ENCODE measurements at regions not wholly inside any gene's neighbourhood (a gene's known extent, or its start where the extent isn't known, plus 50 kb on each side); places are given as distances from the start of the nearest gene placed in this dataset.

- H3K27me3 ChIP-seq (ENCODE audit: control insufficient read depth in 3 of 3, insufficient read depth in 3 of 3, low read length in 3 of 3): peaks cover 6 to 20% (median 15%) of the 10 kb centered on the region in 3 donors
- no peak overlapping the region for H3K4me3 ChIP-seq (ENCODE audit: low read length in 3 of 3)
- H3K36me3 ChIP-seq (ENCODE audit: control insufficient read depth in 3 of 3, insufficient read depth in 3 of 3, low read length in 3 of 3): no peaks in the 10 kb centered on the region
- H3K27ac ChIP-seq (ENCODE audit: low read depth, low read length): no peak overlapping the region
- no peak overlapping the region for H3K9ac ChIP-seq (ENCODE audit: low read depth in 1 of 3, low read length in 3 of 3)
- H3K4me1 ChIP-seq (ENCODE audit: control insufficient read depth in 3 of 3, insufficient read depth in 3 of 3, low read length in 3 of 3): peaks cover 0 to 8% (median 0%) of the 10 kb centered on the region in 3 donors
- H3K9me3 ChIP-seq (ENCODE audit: control insufficient read depth in 3 of 3, low read length in 3 of 3): peaks cover 0 to 5% (median 0%) of the 10 kb centered on the region in 3 donors
These were observed 80.7 kb upstream of the CCDC167 start for GRCh38 chr6:37580176-37580955.

- Histone ChIP-seq H3K36me3 (ENCODE audit: control insufficient read depth in 3 of 3, insufficient read depth in 3 of 3, low read length in 3 of 3) (no peaks in the 10 kb centered on the region), H3K4me1 (ENCODE audit: control insufficient read depth in 3 of 3, insufficient read depth in 3 of 3, low read length in 3 of 3) (peaks cover 0 to 8% (median 0%) of the 10 kb centered on the region in 3 donors), H3K9me3 (ENCODE audit: control insufficient read depth in 3 of 3, low read length in 3 of 3) (peaks cover 0 to 5% (median 0%) of the 10 kb centered on the region in 3 donors), H3K27ac (ENCODE audit: low read depth, low read length) (no peak overlapping the region), H3K4me3 (ENCODE audit: low read length in 3 of 3) (no peak overlapping the region), H3K9ac (ENCODE audit: low read depth in 1 of 3, low read length in 3 of 3) (no peak overlapping the region), H3K27me3 (ENCODE audit: control insufficient read depth in 3 of 3, insufficient read depth in 3 of 3, low read length in 3 of 3) (peaks cover 6 to 12% (median 10%) of the 10 kb centered on the region in 3 donors)
These were observed 79.9 kb upstream of the CCDC167 start for GRCh38 chr6:37579444-37580067.

- Histone ChIP-seq H3K9ac (ENCODE audit: low read depth in 1 of 3, low read length in 3 of 3) (no peak overlapping the region), H3K9me3 (ENCODE audit: control insufficient read depth in 3 of 3, low read length in 3 of 3) (peaks cover 0 to 5% (median 0%) of the 10 kb centered on the region in 3 donors), H3K4me1 (ENCODE audit: control insufficient read depth in 3 of 3, insufficient read depth in 3 of 3, low read length in 3 of 3) (peaks cover 0 to 8% (median 0%) of the 10 kb centered on the region in 3 donors), H3K36me3 (ENCODE audit: control insufficient read depth in 3 of 3, insufficient read depth in 3 of 3, low read length in 3 of 3) (no peaks in the 10 kb centered on the region), H3K4me3 (ENCODE audit: low read length in 3 of 3) (no peak overlapping the region), H3K27ac (ENCODE audit: low read depth, low read length) (no peak overlapping the region), H3K27me3 (ENCODE audit: control insufficient read depth in 3 of 3, insufficient read depth in 3 of 3, low read length in 3 of 3) (peaks cover 2 to 9% (median 4%) of the 10 kb centered on the region in 3 donors)
These were observed 78.4 kb upstream of the CCDC167 start for GRCh38 chr6:37578104-37578503.

- Histone ChIP-seq H3K9ac (ENCODE audit: low read depth in 1 of 3, low read length in 3 of 3) (no peak overlapping the region), H3K36me3 (ENCODE audit: control insufficient read depth in 3 of 3, insufficient read depth in 3 of 3, low read length in 3 of 3) (no peaks in the 10 kb centered on the region), H3K27ac (ENCODE audit: low read depth, low read length) (no peak overlapping the region), H3K4me1 (ENCODE audit: control insufficient read depth in 3 of 3, insufficient read depth in 3 of 3, low read length in 3 of 3) (peaks cover 0 to 8% (median 0%) of the 10 kb centered on the region in 3 donors), H3K9me3 (ENCODE audit: control insufficient read depth in 3 of 3, low read length in 3 of 3) (peaks cover 0 to 5% (median 0%) of the 10 kb centered on the region in 3 donors), H3K27me3 (ENCODE audit: control insufficient read depth in 3 of 3, insufficient read depth in 3 of 3, low read length in 3 of 3) (peaks cover 8 to 10% (median 9%) of the 10 kb centered on the region in 3 donors), H3K4me3 (ENCODE audit: low read length in 3 of 3) (no peak overlapping the region)
These were observed 76.6 kb upstream of the CCDC167 start for GRCh38 chr6:37576336-37576737.

- no peak overlapping the region for H3K4me3 ChIP-seq (ENCODE audit: low read length in 3 of 3)
- peaks cover 0 to 6% (median 0%) of the 10 kb centered on the region in 3 donors for H3K4me1 ChIP-seq (ENCODE audit: control insufficient read depth in 3 of 3, insufficient read depth in 3 of 3, low read length in 3 of 3)
- peaks cover 18 to 19% (median 18%) of the 10 kb centered on the region in 3 donors for H3K27me3 ChIP-seq (ENCODE audit: control insufficient read depth in 3 of 3, insufficient read depth in 3 of 3, low read length in 3 of 3)
- H3K9me3 ChIP-seq (ENCODE audit: control insufficient read depth in 3 of 3, low read length in 3 of 3): no peaks in the 10 kb centered on the region
- no peak overlapping the region for H3K9ac ChIP-seq (ENCODE audit: low read depth in 1 of 3, low read length in 3 of 3)
- no peak overlapping the region for H3K27ac ChIP-seq (ENCODE audit: low read depth, low read length)
- H3K36me3 ChIP-seq (ENCODE audit: control insufficient read depth in 3 of 3, insufficient read depth in 3 of 3, low read length in 3 of 3): no peaks in the 10 kb centered on the region
These were observed 75.5 kb upstream of the CCDC167 start for GRCh38 chr6:37575221-37575620.

DNA sequence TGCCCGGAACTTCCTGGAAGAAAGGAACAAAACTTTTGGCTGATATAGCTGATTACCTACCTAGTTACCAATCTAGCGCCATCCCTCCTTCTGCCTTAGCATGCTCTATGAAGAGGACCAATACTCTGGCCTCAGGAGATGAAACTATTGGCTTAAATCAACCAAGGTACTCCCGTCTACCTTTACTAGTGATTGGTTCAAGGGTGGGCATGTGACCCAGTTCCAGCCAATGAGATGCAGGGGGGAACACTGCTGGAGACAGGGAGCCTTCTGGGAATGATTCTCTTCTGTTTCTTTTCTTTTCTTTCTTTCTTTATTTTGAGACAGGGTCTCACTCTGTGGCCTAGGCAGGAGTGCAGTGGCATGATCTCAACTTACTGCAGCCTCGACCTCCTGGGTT, 72.6 kb upstream of the CCDC167 start:
- peaks cover 0 to 2% (median 0%) of the 10 kb centered on the region in 3 donors for H3K4me1 ChIP-seq (ENCODE audit: control insufficient read depth in 3 of 3, insufficient read depth in 3 of 3, low read length in 3 of 3)
- H3K27me3 ChIP-seq (ENCODE audit: control insufficient read depth in 3 of 3, insufficient read depth in 3 of 3, low read length in 3 of 3): peaks cover 20 to 32% (median 28%) of the 10 kb centered on the region in 3 donors
- H3K4me3 ChIP-seq (ENCODE audit: low read length in 3 of 3): no peak overlapping the region
- no peak overlapping the region for H3K9ac ChIP-seq (ENCODE audit: low read depth in 1 of 3, low read length in 3 of 3)
- H3K36me3 ChIP-seq (ENCODE audit: control insufficient read depth in 3 of 3, insufficient read depth in 3 of 3, low read length in 3 of 3): no peaks in the 10 kb centered on the region
- H3K9me3 ChIP-seq (ENCODE audit: control insufficient read depth in 3 of 3, low read length in 3 of 3): no peaks in the 10 kb centered on the region
- H3K27ac ChIP-seq (ENCODE audit: low read depth, low read length): no peak overlapping the region

- H3K4me3 ChIP-seq (ENCODE audit: low read length in 3 of 3): no peak overlapping the region
- no peaks in the 10 kb centered on the region for H3K9me3 ChIP-seq (ENCODE audit: control insufficient read depth in 3 of 3, low read length in 3 of 3)
- no peaks in the 10 kb centered on the region for H3K36me3 ChIP-seq (ENCODE audit: control insufficient read depth in 3 of 3, insufficient read depth in 3 of 3, low read length in 3 of 3)
- peaks cover 0 to 9% (median 0%) of the 10 kb centered on the region in 3 donors for H3K4me1 ChIP-seq (ENCODE audit: control insufficient read depth in 3 of 3, insufficient read depth in 3 of 3, low read length in 3 of 3)
- H3K9ac ChIP-seq (ENCODE audit: low read depth in 1 of 3, low read length in 3 of 3): no peak overlapping the region
- no peak overlapping the region for H3K27ac ChIP-seq (ENCODE audit: low read depth, low read length)
- peaks cover 27 to 41% (median 39%) of the 10 kb centered on the region in 3 donors for H3K27me3 ChIP-seq (ENCODE audit: control insufficient read depth in 3 of 3, insufficient read depth in 3 of 3, low read length in 3 of 3)
These were observed 70.9 kb upstream of the CCDC167 start for GRCh38 chr6:37570482-37571133.

GRCh38 chr6:37569743-37570481, 70.2 kb upstream of the CCDC167 start:
- no peak overlapping the region for H3K4me3 ChIP-seq (ENCODE audit: low read length in 3 of 3)
- no peaks in the 10 kb centered on the region for H3K36me3 ChIP-seq (ENCODE audit: control insufficient read depth in 3 of 3, insufficient read depth in 3 of 3, low read length in 3 of 3)
- no peaks in the 10 kb centered on the region for H3K9me3 ChIP-seq (ENCODE audit: control insufficient read depth in 3 of 3, low read length in 3 of 3)
- H3K9ac ChIP-seq (ENCODE audit: low read depth in 1 of 3, low read length in 3 of 3): no peak overlapping the region
- peaks cover 34 to 47% (median 46%) of the 10 kb centered on the region in 3 donors for H3K27me3 ChIP-seq (ENCODE audit: control insufficient read depth in 3 of 3, insufficient read depth in 3 of 3, low read length in 3 of 3)
- H3K4me1 ChIP-seq (ENCODE audit: control insufficient read depth in 3 of 3, insufficient read depth in 3 of 3, low read length in 3 of 3): peaks cover 0 to 12% (median 0%) of the 10 kb centered on the region in 3 donors
- no peak overlapping the region for H3K27ac ChIP-seq (ENCODE audit: low read depth, low read length)

DNA sequence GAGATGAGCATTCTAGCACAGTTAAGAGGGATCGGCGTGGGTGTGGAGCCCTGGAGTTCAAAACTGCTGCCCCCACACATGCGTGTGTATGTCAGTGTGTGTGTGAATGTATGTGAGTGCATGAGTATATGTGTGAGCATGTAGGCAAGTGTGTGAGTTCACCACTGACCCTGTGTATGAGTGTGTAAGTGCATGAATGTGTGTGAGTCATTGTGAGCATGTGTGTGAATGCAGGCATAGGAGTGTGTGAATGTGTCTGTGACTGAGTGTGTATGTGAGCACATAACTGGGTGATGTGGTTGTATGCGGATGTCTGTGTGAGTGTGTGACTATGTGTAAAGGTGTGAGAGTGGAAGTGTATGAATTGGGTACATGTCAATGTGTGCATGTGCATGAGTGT, 69.6 kb upstream of the CCDC167 start:
- peaks cover 0 to 15% (median 0%) of the 10 kb centered on the region in 3 donors for H3K4me1 ChIP-seq (ENCODE audit: control insufficient read depth in 3 of 3, insufficient read depth in 3 of 3, low read length in 3 of 3)
- no peak overlapping the region for H3K27ac ChIP-seq (ENCODE audit: low read depth, low read length)
- H3K27me3 ChIP-seq (ENCODE audit: control insufficient read depth in 3 of 3, insufficient read depth in 3 of 3, low read length in 3 of 3): peaks cover 38 to 52% (median 52%) of the 10 kb centered on the region in 3 donors
- no peak overlapping the region for H3K4me3 ChIP-seq (ENCODE audit: low read length in 3 of 3)
- H3K9me3 ChIP-seq (ENCODE audit: control insufficient read depth in 3 of 3, low read length in 3 of 3): no peaks in the 10 kb centered on the region
- H3K36me3 ChIP-seq (ENCODE audit: control insufficient read depth in 3 of 3, insufficient read depth in 3 of 3, low read length in 3 of 3): no peaks in the 10 kb centered on the region
- H3K9ac ChIP-seq (ENCODE audit: low read depth in 1 of 3, low read length in 3 of 3): no peak overlapping the region

Measured in skeletal muscle tissue (tissue), 3 donors.